Tibial artery (tissue), 4 donors: ENCODE measurements at regions not wholly inside any gene's neighbourhood (a gene's known extent, or its start where the extent isn't known, plus 50 kb on each side); places are given as distances from the start of the nearest gene placed in this dataset.

Source experiments
- DNase-seq, 2 donors: peaks; one replicate each; pipeline ENCODE4 v3.0.0-alpha.2; 2019
- H3K27ac ChIP-seq, 2 donors: fragments of 200-600 bp; sonication (generic) in 1 of 2; 1 replicate in 1 of 2; 2 replicates in 1 of 2; pipeline ENCODE4 v1.5.1; 2018 to 2019; ENCODE audit warnings: mild to moderate bottlenecking in 1 of 2
- H3K27me3 ChIP-seq, 2 donors: fragments of 200-600 bp; sonication (generic) in 1 of 2; one replicate each; pipeline versions ENCODE4 v1.5.1 to v1.6.0; 2016 to 2019
- H3K36me3 ChIP-seq, 3 donors: fragments of 200-600 bp; sonication (generic) in 2 of 3; one replicate each; pipeline ENCODE4 v1.5.1; 2016 to 2019; ENCODE audit warnings: mild to moderate bottlenecking in 2 of 3
- H3K4me1 ChIP-seq, 4 donors: fragments of 200-600 bp; sonication (generic) in 2 of 4; 1 replicate in 3 of 4; 2 replicates in 1 of 4; pipeline ENCODE4 v1.5.1; 2016 to 2019
- H3K4me3 ChIP-seq, 2 donors: fragments of 200-600 bp; sonication (generic) in 1 of 2; 1 replicate in 1 of 2; 2 replicates in 1 of 2; pipeline ENCODE4 v1.5.1; 2018 to 2019; ENCODE audit warnings: mild to moderate bottlenecking in 2 of 2
- H3K9me3 ChIP-seq, 3 donors: fragments of 200-600 bp; sonication (generic) in 1 of 3; one replicate each; pipeline ENCODE4 v1.5.1; 2016 to 2019
- CTCF ChIP-seq, 2 experiments: fragments of 200-600 bp in 1 of 2; fragments of 450-650 bp in 1 of 2; IDR thresholded peaks; one replicate each; pipeline ENCODE4 v1.5.1; 2017 to 2019; ENCODE audit warnings: antibody characterized with exemption in 2 of 2, mild to moderate bottlenecking in 1 of 2, moderate library complexity in 1 of 2
- intact Hi-C: fragments of 100-400 bp; cut with DNase I; formaldehyde crosslinking; loops from one replicate; pipeline ENCODE4 v1.15.0; 2023; ENCODE audit warnings: low total_unique reads

GRCh38 chr13:94925263-94925662, 212.9 kb upstream of the SOX21 start:
- TF ChIP-seq CTCF (IDR thresholded peaks at IDR 0.05) = no peak
- intact Hi-C loops = no loop called here
- Histone ChIP-seq H3K36me3 (no peaks in the 10 kb centered on the region), H3K27ac (no peak overlapping the region), H3K27me3 (no peaks in the 10 kb centered on the region), H3K9me3 (no peaks in the 10 kb centered on the region), H3K4me1 (no peaks in the 10 kb centered on the region), H3K4me3 (no peak overlapping the region)
- DNase-seq = no peak

- intact Hi-C loops = no loop called here
- no peaks in the 10 kb centered on the region for H3K4me1 ChIP-seq
- DNase-seq = no peak
- no peaks in the 10 kb centered on the region for H3K36me3 ChIP-seq
- TF ChIP-seq CTCF (IDR thresholded peaks at IDR 0.05) = no peak
- no peaks in the 10 kb centered on the region for H3K9me3 ChIP-seq
- no peak overlapping the region for H3K4me3 ChIP-seq
- H3K27ac ChIP-seq = no peak overlapping the region
- no peaks in the 10 kb centered on the region for H3K27me3 ChIP-seq
These were observed 208.8 kb upstream of the SOX21 start for GRCh38 chr13:94921181-94921580.

GRCh38 chr13:94920578-94920977, 208.2 kb upstream of the SOX21 start:
- intact Hi-C loops = no loop called here
- no peak overlapping the region for H3K4me3 ChIP-seq
- H3K9me3 ChIP-seq = no peaks in the 10 kb centered on the region
- no peak for DNase-seq
- H3K36me3 ChIP-seq = no peaks in the 10 kb centered on the region
- H3K27me3 ChIP-seq = no peaks in the 10 kb centered on the region
- H3K27ac ChIP-seq = no peak overlapping the region
- no peak for TF ChIP-seq CTCF (IDR thresholded peaks at IDR 0.05)
- no peaks in the 10 kb centered on the region for H3K4me1 ChIP-seq

- no peaks in the 10 kb centered on the region for H3K36me3 ChIP-seq
- no peak overlapping the region for H3K27ac ChIP-seq
- TF ChIP-seq CTCF (IDR thresholded peaks at IDR 0.05) = no peak
- H3K9me3 ChIP-seq = no peaks in the 10 kb centered on the region
- no peak for DNase-seq
- no peaks in the 10 kb centered on the region for H3K27me3 ChIP-seq
- no peak overlapping the region for H3K4me3 ChIP-seq
- intact Hi-C loops = no loop called here
- H3K4me1 ChIP-seq = no peaks in the 10 kb centered on the region
These were observed 205.5 kb upstream of the SOX21 start for GRCh38 chr13:94917824-94918223.

GRCh38 chr13:94914895-94915294, 202.6 kb upstream of the SOX21 start:
- H3K4me1 ChIP-seq = no peaks in the 10 kb centered on the region
- no peak for DNase-seq
- H3K27me3 ChIP-seq = no peaks in the 10 kb centered on the region
- no peak overlapping the region for H3K4me3 ChIP-seq
- H3K27ac ChIP-seq = no peak overlapping the region
- intact Hi-C loops = no loop called here
- no peaks in the 10 kb centered on the region for H3K36me3 ChIP-seq
- H3K9me3 ChIP-seq = no peaks in the 10 kb centered on the region
- TF ChIP-seq CTCF (IDR thresholded peaks at IDR 0.05) = no peak

- Histone ChIP-seq H3K4me3 (no peak overlapping the region), H3K9me3 (no peaks in the 10 kb centered on the region), H3K27ac (no peak overlapping the region), H3K36me3 (no peaks in the 10 kb centered on the region), H3K4me1 (no peaks in the 10 kb centered on the region), H3K27me3 (no peaks in the 10 kb centered on the region)
- intact Hi-C loops = no loop called here
- TF ChIP-seq CTCF (IDR thresholded peaks at IDR 0.05) = no peak
- DNase-seq = no peak
These were observed 194.3 kb upstream of the SOX21 start for GRCh38 chr13:94906605-94907004.
